ENCODE measurements at regions not wholly inside any gene's neighbourhood (a gene's known extent, or its start where the extent isn't known, plus 50 kb on each side); places are given as distances from the start of the nearest gene placed in this dataset.

DNA sequence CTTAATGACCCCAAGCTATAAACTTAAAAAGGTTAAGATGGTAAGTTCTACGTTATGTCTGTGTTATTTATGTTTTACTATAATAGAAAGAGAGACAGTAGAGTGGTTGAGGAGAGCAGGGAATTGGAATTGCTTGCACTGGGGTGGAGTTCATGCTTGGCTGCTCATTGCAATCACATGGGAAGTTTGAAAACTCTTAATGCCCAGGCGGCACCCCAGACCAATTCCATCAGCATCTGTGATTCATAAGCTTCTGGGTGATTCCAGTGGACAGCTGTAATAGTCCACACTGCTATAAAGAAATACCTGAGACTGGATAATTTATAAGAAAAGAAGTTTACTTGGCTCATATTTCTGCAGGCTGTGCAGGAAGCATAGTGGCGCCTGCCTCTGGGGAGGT, 323.9 kb upstream of the MSX2 start:
- no peaks in the 10 kb centered on the region for H3K27me3 Mint-ChIP-seq (ENCODE audit: low read depth)
- H3K9me3 Mint-ChIP-seq = peaks cover 4% of the 10 kb centered on the region
- H3K4me1 Mint-ChIP-seq = peaks cover 6% of the 10 kb centered on the region
- no peak for DNase-seq (ENCODE audit: low spot score in 2 of 2, unreplicated experiment in 2 of 2)
- TF ChIP-seq CTCF (IDR thresholded peaks at IDR 0.05; ENCODE audit: unreplicated experiment) = no peak
- H3K36me3 Mint-ChIP-seq = no peaks in the 10 kb centered on the region
- no peak overlapping the region for H3K4me3 Mint-ChIP-seq
- no peak overlapping the region for H3K27ac Mint-ChIP-seq

- peaks cover 6% of the 10 kb centered on the region for H3K4me1 Mint-ChIP-seq
- no peak for TF ChIP-seq CTCF (IDR thresholded peaks at IDR 0.05; ENCODE audit: unreplicated experiment)
- H3K27ac Mint-ChIP-seq = no peak overlapping the region
- H3K36me3 Mint-ChIP-seq = no peaks in the 10 kb centered on the region
- DNase-seq (ENCODE audit: low spot score in 2 of 2, unreplicated experiment in 2 of 2) = no peak
- peaks cover 4% of the 10 kb centered on the region for H3K9me3 Mint-ChIP-seq
- H3K27me3 Mint-ChIP-seq (ENCODE audit: low read depth) = no peaks in the 10 kb centered on the region
- H3K4me3 Mint-ChIP-seq = no peak overlapping the region
Measured at GRCh38 chr5:174401793-174402192, 322.6 kb upstream of the MSX2 start.

GRCh38 chr5:174402222-174402812, 322.1 kb upstream of the MSX2 start:
- Mint-ChIP-seq H3K4me3 (no peak overlapping the region), H3K27me3 (ENCODE audit: low read depth) (no peaks in the 10 kb centered on the region), H3K4me1 (peaks cover 6% of the 10 kb centered on the region), H3K36me3 (no peaks in the 10 kb centered on the region), H3K27ac (no peak overlapping the region), H3K9me3 (peaks cover 4% of the 10 kb centered on the region)
- no peak for TF ChIP-seq CTCF (IDR thresholded peaks at IDR 0.05; ENCODE audit: unreplicated experiment)
- no peak for DNase-seq (ENCODE audit: low spot score in 2 of 2, unreplicated experiment in 2 of 2)

GRCh38 chr5:174404848-174405247, 319.5 kb upstream of the MSX2 start:
- Mint-ChIP-seq H3K36me3 (no peaks in the 10 kb centered on the region), H3K4me1 (peaks cover 6% of the 10 kb centered on the region), H3K27ac (no peak overlapping the region), H3K4me3 (no peak overlapping the region), H3K27me3 (ENCODE audit: low read depth) (no peaks in the 10 kb centered on the region), H3K9me3 (peaks cover 4% of the 10 kb centered on the region)
- no peak for DNase-seq (ENCODE audit: low spot score in 2 of 2, unreplicated experiment in 2 of 2)
- TF ChIP-seq CTCF (IDR thresholded peaks at IDR 0.05; ENCODE audit: unreplicated experiment) = no peak

DNA sequence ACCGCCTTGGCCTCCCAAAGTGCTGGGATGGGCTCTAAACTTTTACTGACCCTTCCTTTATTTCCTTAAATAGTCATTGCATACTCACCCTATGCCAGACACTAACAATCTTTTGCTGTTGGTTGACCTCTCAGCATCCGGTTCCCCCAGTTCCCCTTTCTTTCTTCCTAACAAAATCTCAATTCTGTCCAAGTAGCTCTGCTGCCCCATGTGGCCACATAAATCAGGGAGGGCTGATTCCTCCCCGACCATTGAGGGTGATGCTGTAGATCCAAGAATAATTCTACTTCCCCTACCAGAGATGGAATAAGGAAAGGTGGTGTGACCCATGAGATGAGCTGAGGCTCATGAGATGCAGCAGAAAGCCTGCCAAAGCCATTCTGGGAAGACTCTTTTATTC, 315.3 kb upstream of the MSX2 start:
- no peaks in the 10 kb centered on the region for H3K36me3 Mint-ChIP-seq
- no peak overlapping the region for H3K4me3 Mint-ChIP-seq
- no peak overlapping the region for H3K27ac Mint-ChIP-seq
- no peak for DNase-seq (ENCODE audit: low spot score in 2 of 2, unreplicated experiment in 2 of 2)
- H3K9me3 Mint-ChIP-seq = peaks cover 4% of the 10 kb centered on the region
- H3K4me1 Mint-ChIP-seq = peaks cover 34% of the 10 kb centered on the region
- no peak for TF ChIP-seq CTCF (IDR thresholded peaks at IDR 0.05; ENCODE audit: unreplicated experiment)
- no peaks in the 10 kb centered on the region for H3K27me3 Mint-ChIP-seq (ENCODE audit: low read depth)

GRCh38 chr5:174409971-174410370, 314.4 kb upstream of the MSX2 start:
- Mint-ChIP-seq H3K4me3 (no peak overlapping the region), H3K9me3 (peaks cover 4% of the 10 kb centered on the region), H3K4me1 (peaks cover 39% of the 10 kb centered on the region), H3K36me3 (no peaks in the 10 kb centered on the region), H3K27ac (no peak overlapping the region), H3K27me3 (ENCODE audit: low read depth) (no peaks in the 10 kb centered on the region)
- no peak for DNase-seq (ENCODE audit: low spot score in 2 of 2, unreplicated experiment in 2 of 2)
- TF ChIP-seq CTCF (IDR thresholded peaks at IDR 0.05; ENCODE audit: unreplicated experiment) = no peak
